ENCODE measurements at regions not wholly inside any gene's neighbourhood (a gene's known extent, or its start where the extent isn't known, plus 50 kb on each side); places are given as distances from the start of the nearest gene placed in this dataset.
A peak's percentile ranks its signal among the peaks of the same experiment; 100 is the strongest.

DNA sequence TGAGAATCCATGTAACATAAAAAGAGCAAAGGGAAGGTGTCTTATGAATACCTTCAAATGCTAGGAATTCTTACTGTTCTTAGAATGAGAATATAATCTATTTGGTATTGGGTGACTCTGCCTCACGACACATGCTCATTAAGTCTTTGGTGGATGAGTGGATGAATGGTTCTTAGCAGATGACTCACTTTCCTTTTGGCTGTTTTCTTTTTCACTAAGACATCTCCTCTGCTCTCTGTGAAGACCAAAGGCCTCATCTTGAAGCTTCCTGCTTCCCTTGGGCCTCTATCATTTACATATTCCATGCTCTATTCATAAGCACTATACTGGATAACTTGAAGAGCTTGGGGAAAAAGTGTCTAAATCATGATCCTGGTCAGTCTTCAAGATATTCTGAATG lies 468.1 kb downstream of the SPATA31D1 start:
- Histone ChIP-seq H3K27ac (no peak overlapping the region), H3K9me3 (no peaks in the 10 kb centered on the region), H3K9ac (ENCODE audit: low read depth in 2 of 2, low read length in 2 of 2) (no peak overlapping the region), H3K27me3 (no peaks in the 10 kb centered on the region), H3K4me1 (no peaks in the 10 kb centered on the region), H3K36me3 (no peaks in the 10 kb centered on the region), H3K4me3 (no peak overlapping the region)
- no peak for TF ChIP-seq CTCF (IDR thresholded peaks at IDR 0.05)
- no peak for DNase-seq
- intact Hi-C loops (cut with DNase I): no loop called here

DNA sequence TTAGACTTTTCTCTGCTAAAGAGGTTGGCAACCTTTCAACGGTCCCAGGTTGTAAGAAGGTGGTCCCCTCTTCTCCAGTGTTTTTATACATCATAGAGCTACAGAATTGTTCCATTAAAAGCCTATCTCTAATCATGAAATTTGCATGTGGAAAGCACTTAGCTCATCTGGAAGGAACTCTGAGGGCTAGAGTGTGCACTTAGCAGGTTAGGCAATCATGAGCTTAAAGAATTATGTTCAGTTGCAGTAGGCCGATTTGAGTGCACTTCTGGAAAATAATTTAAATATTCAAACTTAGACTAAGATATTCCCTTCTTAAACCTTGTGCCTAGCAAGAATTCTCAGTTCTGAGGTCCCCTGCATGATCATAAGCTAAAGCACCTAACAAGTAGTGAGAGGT lies 468.7 kb downstream of the SPATA31D1 start:
- H3K27ac ChIP-seq: no peak overlapping the region
- H3K9me3 ChIP-seq: no peaks in the 10 kb centered on the region
- no peak for TF ChIP-seq CTCF (IDR thresholded peaks at IDR 0.05)
- no peaks in the 10 kb centered on the region for H3K36me3 ChIP-seq
- no peak for DNase-seq
- H3K4me3 ChIP-seq: no peak overlapping the region
- H3K9ac ChIP-seq (ENCODE audit: low read depth in 2 of 2, low read length in 2 of 2): no peak overlapping the region
- H3K27me3 ChIP-seq: no peaks in the 10 kb centered on the region
- H3K4me1 ChIP-seq: no peaks in the 10 kb centered on the region
- intact Hi-C loops (cut with DNase I): no loop called here

- intact Hi-C loops (cut with DNase I): no loop called here
- Histone ChIP-seq H3K36me3 (no peaks in the 10 kb centered on the region), H3K27me3 (no peaks in the 10 kb centered on the region), H3K9ac (ENCODE audit: low read depth in 2 of 2, low read length in 2 of 2) (no peak overlapping the region), H3K4me3 (no peak overlapping the region), H3K4me1 (no peaks in the 10 kb centered on the region), H3K27ac (no peak overlapping the region), H3K9me3 (no peaks in the 10 kb centered on the region)
- no peak for DNase-seq
- TF ChIP-seq CTCF (IDR thresholded peaks at IDR 0.05): no peak
Measured at GRCh38 chr9:82457891-82458290, 469.3 kb downstream of the SPATA31D1 start.

DNA sequence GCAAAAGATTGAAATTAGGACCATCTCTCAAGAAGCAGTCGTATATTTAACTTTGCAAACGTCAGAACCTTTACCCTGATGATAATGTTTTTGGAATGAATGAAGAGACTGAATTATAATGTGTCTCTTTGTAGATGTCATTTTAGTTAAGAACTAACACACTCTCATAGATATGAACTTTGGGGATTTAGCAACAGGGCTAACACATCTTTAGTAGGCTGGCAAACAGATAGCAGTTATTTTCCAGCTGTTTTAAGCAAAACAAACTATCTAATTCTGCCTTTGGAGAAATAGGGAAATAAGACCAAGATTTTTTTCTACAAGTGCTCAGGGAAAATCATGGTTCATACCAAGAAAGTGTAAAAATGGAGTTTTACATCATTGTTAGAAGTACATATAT lies 469.7 kb downstream of the SPATA31D1 start:
- no peak for DNase-seq
- Histone ChIP-seq H3K27me3 (no peaks in the 10 kb centered on the region), H3K9ac (ENCODE audit: low read depth in 2 of 2, low read length in 2 of 2) (no peak overlapping the region), H3K9me3 (no peaks in the 10 kb centered on the region), H3K27ac (no peak overlapping the region), H3K36me3 (no peaks in the 10 kb centered on the region), H3K4me3 (no peak overlapping the region), H3K4me1 (no peaks in the 10 kb centered on the region)
- intact Hi-C loops (cut with DNase I): no loop called here
- no peak for TF ChIP-seq CTCF (IDR thresholded peaks at IDR 0.05)

DNA sequence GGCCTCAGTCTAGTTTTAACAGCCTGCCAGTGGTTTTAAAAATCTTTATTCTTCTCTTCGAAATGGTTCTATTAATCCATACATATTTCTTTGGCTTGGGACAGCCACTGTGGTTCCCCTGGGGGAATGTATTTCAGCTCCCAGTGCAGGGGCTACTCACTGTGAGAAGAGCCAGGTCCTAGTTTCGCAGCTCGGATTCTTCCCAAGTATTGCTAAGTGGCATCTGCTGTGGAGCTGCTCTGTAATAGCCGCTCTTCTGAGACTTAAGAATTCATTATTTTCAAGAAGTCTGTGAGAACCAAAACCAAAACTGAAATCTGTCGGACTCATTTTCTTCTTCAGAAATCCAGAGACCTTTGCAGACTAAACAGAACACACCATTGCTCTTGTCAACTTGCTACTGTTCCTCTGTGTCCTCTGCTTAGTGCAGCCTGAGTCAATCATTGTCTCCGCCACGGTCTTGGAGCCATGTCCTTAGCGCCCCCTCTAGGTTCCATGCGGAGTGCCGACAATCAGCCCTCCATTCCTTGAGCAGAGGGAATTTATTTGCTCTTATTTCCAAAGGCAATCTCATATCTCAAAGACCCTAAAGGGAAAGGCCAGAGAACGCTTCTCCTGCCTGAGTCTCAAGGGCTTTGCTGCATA lies 478.2 kb downstream of the SPATA31D1 start:
- Histone ChIP-seq H3K9me3 (no peaks in the 10 kb centered on the region), H3K27ac (no peak overlapping the region), H3K4me1 (no peaks in the 10 kb centered on the region), H3K27me3 (no peaks in the 10 kb centered on the region), H3K4me3 (no peak overlapping the region), H3K9ac (ENCODE audit: low read depth in 2 of 2, low read length in 2 of 2) (peak overlapping the region in 1 of 2 donors; percentile 2), H3K36me3 (no peaks in the 10 kb centered on the region)
- no peak for TF ChIP-seq CTCF (IDR thresholded peaks at IDR 0.05)
- DNase-seq: no peak
- intact Hi-C loops (cut with DNase I): no loop called here

All from colonic mucosa (tissue), 4 donors.